IPS-NIHi7 (cell line): ENCODE measurements at regions not wholly inside any gene's neighbourhood (a gene's known extent, or its start where the extent isn't known, plus 50 kb on each side); places are given as distances from the start of the nearest gene placed in this dataset.

Source experiments
- DNase-seq: peaks from one replicate; pipeline ENCODE4 v3.0.0; 2012; ENCODE audit warnings: mixed read lengths; ENCODE audit errors: extremely low spot score

GRCh38 chr5:171681061-171681460 lies 104.6 kb upstream of the SMIM23 start:
- DNase-seq = no peak

DNA sequence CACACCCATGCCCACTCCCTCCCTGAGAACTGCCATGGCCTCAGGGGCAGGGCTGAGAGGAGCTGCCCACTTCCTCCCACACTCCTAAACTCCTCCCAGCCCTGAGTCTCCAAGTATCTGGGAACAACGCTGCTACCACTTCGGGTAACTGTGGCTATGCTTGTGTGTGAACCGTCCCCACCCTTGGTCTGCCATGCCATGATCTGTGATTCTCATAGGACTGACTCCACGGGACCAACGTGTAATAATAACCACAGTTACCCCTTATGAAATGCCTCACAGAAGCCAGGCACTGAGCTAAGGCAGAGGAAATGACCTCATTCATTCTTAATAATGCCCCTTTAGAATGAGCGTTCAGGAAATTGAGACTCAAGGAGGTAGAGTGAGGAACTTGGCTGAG lies 103.9 kb upstream of the SMIM23 start:
- no peak for DNase-seq

DNA sequence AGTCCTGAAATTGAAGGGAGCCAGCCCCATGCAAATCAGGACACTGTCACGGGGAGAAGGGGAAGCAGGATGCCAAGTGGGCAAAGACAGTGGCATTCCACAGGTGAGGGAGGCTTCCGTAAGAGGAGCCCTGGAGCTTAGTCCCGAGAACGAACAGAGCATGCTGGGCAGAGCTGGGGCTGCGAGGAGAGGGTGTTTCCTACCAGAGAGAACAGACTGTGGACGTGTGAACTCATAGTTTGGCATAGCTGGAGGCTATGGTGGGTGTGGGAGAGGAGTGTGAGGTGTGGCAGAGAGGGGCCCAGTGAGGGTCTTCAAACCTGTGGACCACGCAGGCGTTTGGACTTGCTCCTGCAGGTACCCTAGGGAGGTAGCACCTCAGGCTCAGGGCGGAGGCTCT lies 102.8 kb upstream of the SMIM23 start:
- DNase-seq = no peak

DNA sequence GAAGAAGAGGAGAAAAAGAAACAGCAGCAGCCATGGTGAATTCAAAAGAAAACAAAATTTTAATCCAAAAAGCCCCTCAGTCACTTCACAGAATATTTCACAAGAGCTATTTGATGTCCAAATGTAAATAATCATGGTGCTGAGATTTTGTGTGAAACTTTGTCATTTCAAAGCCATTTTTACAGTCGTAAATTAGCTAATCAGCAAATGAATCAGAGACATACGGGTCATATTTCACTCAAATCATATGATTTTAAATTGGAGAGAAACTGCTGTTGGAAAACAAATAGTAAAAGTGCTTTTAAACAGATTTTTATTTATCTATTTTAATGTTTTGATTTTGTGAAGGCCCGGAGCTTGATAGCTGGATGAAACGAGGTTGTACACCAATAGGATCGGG lies 101.4 kb upstream of the SMIM23 start:
- no peak for DNase-seq

- DNase-seq = no peak
Measured at GRCh38 chr5:171688696-171689495, 96.7 kb upstream of the SMIM23 start.

DNA sequence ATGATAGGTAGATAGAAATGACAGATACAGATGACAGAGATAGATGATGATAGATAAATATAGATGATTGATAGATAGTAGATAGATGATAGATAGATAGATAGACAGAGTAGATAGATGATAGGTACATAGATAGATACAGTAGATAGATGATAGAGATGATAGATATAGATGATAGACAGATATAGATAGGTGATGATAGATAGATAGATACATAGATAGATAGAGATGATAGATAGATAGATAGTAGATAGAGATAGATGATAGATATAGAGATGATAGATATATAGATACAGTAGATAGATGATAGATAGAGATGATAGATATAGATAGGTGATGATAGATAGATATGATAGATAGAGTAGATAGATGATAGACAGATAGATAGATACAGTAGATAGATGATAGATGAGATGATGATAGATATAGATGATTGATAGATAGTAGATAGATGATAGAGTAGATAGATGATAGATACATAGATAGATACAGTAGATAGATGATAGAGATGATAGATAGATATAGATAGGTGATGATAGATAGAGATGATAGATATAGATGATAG lies 95.7 kb upstream of the SMIM23 start:
- no peak for DNase-seq

DNA sequence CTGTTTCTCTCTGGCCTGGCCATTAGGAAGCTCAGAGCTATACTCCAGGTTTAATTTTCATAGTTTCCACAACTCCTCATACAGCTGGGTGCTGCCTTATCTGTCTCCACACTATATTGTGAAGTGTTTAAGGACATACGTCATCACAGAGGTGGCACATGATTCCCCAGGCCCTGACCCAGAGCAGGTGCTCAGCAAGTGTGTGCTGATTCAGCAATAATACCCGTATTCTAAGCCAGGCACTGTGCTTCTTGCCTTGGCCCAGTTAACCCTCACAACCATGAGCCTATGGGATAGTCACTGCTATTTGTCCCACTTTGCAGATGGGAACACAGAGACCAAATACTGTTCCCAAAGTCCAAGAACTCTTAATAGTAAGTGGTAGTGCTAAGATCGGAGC lies 93.5 kb upstream of the SMIM23 start:
- DNase-seq = no peak

- DNase-seq = no peak
Measured at GRCh38 chr5:171692936-171693335, 92.7 kb upstream of the SMIM23 start.

DNA sequence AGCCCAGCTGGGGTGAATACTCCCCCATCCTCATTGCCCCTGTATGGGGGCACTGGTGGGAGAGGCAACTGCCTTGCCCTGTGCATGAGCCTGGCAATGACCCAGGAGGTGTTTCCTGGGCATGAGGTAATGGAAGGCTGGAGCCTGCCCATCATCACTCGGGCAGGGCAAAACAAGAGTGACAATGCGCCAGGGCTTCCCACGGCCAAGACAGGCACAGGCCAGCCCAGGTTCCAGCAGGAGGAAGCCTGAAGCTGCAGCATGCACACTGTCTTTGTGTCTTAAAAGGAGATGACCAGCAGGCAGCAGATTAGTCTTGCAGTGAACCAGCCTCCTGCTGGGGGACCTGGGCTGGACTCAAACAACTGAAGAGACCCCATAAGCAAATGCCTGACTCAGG lies 92.2 kb upstream of the SMIM23 start:
- DNase-seq = no peak

DNA sequence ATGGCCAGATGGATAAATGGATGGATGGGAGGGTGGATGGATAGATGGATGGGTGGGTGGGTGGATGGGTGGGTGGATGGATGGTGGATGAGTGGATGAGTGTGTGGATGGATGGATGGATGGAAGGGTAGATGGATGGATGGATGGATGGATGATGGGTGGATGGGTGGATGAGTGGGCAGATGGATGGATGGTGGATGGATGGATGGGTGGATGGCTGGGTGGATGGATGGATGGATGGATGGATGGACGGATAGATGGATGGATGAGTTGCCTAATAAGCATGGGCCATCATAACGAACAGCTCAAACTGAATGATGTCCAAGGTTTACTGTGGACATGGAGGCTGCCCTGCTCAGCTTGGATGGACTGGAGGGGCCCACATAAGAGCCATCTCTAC lies 89.8 kb upstream of the SMIM23 start:
- no peak for DNase-seq

DNA sequence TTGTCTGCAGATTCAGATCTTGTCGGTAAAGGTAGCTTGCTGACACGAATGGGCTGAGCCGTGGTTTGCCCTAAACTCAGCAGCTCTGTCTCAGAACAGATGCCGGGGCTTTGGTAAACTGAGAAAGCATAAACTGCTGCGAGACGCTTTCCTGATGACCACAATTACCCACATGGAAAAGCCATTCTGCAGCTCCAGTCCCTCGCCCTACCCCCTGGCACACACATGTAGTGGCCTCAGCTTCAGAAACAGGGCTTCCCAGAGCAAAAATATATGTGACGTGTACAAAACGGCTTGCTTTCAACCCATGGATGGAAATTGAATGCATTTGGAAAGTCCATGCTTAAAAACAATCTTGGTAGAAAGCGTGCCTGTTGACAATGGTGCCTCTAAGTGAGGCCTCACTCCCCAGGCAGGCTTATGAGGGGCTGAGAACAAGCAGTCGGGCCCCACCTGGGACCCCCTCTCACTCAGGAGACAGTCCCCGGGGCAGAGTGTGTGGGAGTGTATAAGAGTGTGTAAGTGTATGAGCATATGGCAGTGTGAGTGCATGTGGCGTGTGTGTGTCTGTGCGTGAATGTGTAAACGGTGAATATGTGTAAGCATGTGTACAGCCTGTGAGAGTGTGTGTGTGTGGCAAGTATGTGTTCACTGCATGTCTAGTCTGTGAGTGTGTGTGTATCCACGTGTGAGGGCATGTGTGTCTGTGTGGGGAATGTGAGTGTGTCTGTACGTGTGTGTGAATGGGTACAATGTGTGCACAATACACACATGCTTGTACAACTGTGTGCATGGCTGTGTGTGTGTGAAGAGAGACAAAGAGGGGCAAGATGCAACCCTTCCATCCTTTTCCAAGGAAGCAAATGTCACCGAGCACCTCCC lies 88.2 kb upstream of the SMIM23 start:
- DNase-seq = no peak

GRCh38 chr5:171700318-171700912 lies 85.2 kb upstream of the SMIM23 start:
- no peak for DNase-seq

GRCh38 chr5:171701100-171701541 lies 84.5 kb upstream of the SMIM23 start:
- no peak for DNase-seq

- no peak for DNase-seq
Measured at GRCh38 chr5:171702135-171702770, 83.4 kb upstream of the SMIM23 start.

- DNase-seq = no peak
Measured at GRCh38 chr5:171703146-171703545, 82.5 kb upstream of the SMIM23 start.

DNA sequence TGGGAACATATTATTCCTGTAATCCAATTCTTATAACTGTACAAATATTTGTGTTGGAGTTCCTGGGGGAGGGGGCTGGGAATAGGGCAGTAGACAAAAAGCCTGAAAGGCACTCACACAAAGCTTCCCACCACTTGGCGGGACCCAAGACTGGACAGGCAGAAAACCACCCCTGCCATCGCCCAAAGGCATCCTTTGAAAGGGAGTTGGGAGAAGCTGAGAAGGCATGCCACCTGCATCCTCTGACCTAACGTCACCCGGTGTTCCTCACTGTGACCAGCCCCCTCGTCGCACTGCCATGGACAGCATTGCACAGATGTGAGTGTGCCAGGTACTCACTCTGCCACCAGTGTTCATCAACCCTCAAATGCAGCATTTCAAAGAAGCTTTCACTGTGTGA lies 80.6 kb upstream of the SMIM23 start:
- DNase-seq = no peak

DNA sequence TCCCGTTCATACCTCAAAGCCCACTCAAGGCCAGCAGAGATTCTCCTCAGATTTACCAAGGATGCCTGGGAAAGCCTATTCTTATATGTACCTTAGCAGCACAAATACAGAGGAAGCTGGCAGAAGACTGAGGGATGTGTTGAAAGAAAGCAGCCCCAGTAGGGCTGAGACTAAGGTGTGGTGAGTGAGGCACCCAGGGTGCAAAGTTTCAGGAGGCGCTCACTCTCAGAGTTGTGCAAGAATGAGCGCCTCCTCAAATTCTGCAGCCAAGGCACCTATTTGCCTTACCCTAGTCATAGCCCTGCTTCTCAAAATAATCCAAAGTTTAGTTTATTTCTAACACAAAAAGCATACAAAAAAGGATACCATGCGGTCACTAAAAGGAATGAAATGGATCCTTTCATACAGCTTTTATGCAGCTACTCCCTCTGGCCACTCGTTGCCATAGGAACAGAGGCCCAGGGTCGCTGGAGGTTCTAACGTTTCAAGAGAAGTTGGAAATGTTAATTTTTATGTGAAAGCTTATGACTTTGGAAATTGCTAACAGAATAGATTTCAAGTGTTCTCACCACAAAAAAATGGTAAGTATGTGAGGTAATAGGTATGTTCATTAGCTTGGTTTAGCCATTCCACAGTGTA lies 79.7 kb upstream of the SMIM23 start:
- no peak for DNase-seq

DNA sequence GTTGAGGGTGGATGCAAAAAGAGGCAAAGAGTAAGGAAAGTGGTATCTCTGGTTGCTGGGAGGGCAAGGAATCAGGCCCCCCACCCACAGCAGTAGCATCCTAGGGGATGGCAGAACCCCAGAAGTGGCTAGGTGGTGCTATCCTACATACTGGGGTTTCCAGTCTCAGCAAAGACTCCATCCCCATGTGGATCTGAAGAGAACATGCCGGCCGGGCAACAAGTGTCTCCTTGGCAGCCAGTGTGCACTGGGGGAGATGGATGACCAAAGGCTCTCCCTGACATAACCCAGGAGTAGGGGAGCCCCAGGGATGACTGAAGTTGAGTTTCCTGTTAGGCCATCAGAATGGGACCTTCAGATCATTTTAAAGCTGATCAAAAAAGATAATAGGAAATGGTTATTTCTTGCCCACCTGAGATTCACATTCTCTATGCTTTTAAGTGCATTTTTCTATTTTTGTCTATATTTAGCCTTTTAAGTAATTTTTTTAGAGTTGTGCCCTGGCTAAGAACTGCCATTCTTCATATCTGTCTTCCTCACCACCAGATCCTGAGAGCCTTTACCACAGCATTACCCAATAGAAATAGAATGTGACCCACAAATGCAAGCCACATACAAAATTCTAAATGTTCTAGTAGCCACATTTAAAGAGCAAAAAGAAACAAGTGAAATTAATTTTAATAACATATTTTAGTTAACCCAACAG lies 78.7 kb upstream of the SMIM23 start:
- DNase-seq = no peak

- no peak for DNase-seq
Measured at GRCh38 chr5:171707442-171707792, 78.2 kb upstream of the SMIM23 start.

DNA sequence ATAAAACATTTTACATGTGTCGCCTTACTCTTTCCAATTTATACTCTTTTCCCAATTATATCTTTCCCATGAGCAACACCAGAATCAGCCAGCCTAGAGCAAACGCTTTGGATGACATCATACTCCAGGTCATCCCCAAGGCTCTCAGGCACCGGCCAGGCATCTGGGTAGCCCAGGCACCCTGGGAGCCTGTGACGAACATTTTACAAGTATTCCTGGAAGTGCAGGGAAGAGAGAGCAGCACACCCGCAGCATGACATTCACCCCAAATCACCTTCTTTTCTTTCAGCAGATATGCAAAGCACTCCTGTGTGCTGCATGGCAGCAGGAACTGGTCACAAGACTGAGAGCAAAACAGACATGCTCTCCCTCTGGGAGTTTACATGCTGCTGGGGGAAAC lies 75.7 kb upstream of the SMIM23 start:
- no peak for DNase-seq
